GM21528 (cell line): ENCODE measurements at regions not wholly inside any gene's neighbourhood (a gene's known extent, or its start where the extent isn't known, plus 50 kb on each side); places are given as distances from the start of the nearest gene placed in this dataset.

ENCODE experiments used
- ATAC-seq: cut with Tn5 transposase; IDR thresholded peaks from one replicate; pipeline ENCODE4 v1.9.1; 2021; ENCODE audit warnings: mild to moderate bottlenecking, moderate library complexity; ENCODE audit not compliant: unreplicated experiment, low FRiP score

GRCh38 chr3:27861046-27862036 is 139.2 kb upstream of the EOMES start:
- no peak for ATAC-seq

- no peak for ATAC-seq
These were observed 143.6 kb upstream of the EOMES start for GRCh38 chr3:27865731-27866130.

- no peak for ATAC-seq
These were observed 147.0 kb upstream of the EOMES start for GRCh38 chr3:27869152-27869551.

GRCh38 chr3:27877061-27878013 is 155.2 kb upstream of the EOMES start:
- ATAC-seq, result no peak

- ATAC-seq, result no peak
These were observed 155.9 kb upstream of the EOMES start for GRCh38 chr3:27878014-27878383.

- ATAC-seq, result peak; percentile 56
These were observed 159.1 kb upstream of the EOMES start for GRCh38 chr3:27880969-27881892.

- ATAC-seq, result no peak
These were observed 161.1 kb upstream of the EOMES start for GRCh38 chr3:27883266-27883665.

- ATAC-seq, result no peak
These were observed 163.5 kb upstream of the EOMES start for GRCh38 chr3:27885641-27886040.

- no peak for ATAC-seq
These were observed 166.4 kb upstream of the EOMES start for GRCh38 chr3:27888562-27888961.

- no peak for ATAC-seq
These were observed 167.6 kb upstream of the EOMES start for GRCh38 chr3:27889745-27890144.

GRCh38 chr3:27900316-27900715 is 178.2 kb upstream of the EOMES start:
- ATAC-seq, result no peak

GRCh38 chr3:27903446-27903845 is 181.3 kb upstream of the EOMES start:
- no peak for ATAC-seq

GRCh38 chr3:27905625-27906024 is 183.5 kb upstream of the EOMES start:
- ATAC-seq, result no peak

GRCh38 chr3:27907148-27907547 is 185.0 kb upstream of the EOMES start:
- no peak for ATAC-seq

GRCh38 chr3:27907929-27908328 is 185.8 kb upstream of the EOMES start:
- ATAC-seq, result no peak

- no peak for ATAC-seq
These were observed 188.3 kb upstream of the EOMES start for GRCh38 chr3:27910456-27910855.

GRCh38 chr3:27914199-27914598 is 192.1 kb upstream of the EOMES start:
- ATAC-seq, result no peak

- no peak for ATAC-seq
These were observed 201.4 kb upstream of the EOMES start for GRCh38 chr3:27923349-27924068.

- no peak for ATAC-seq
These were observed 205.8 kb upstream of the EOMES start for GRCh38 chr3:27927882-27928281.
